HG03159 (cell line): ENCODE measurements at regions not wholly inside any gene's neighbourhood (a gene's known extent, or its start where the extent isn't known, plus 50 kb on each side); places are given as distances from the start of the nearest gene placed in this dataset.
"Not testable (repeated sequence)": the region's sequence is repeated elsewhere in the genome, so short reads cannot be mapped to it uniquely, and the experiment has no call there.

ENCODE experiments used
- ATAC-seq: cut with Tn5 transposase; IDR thresholded peaks from one replicate; pipeline ENCODE4 v1.9.1; 2021; ENCODE audit warnings: mild to moderate bottlenecking, moderate library complexity; ENCODE audit not compliant: unreplicated experiment

DNA sequence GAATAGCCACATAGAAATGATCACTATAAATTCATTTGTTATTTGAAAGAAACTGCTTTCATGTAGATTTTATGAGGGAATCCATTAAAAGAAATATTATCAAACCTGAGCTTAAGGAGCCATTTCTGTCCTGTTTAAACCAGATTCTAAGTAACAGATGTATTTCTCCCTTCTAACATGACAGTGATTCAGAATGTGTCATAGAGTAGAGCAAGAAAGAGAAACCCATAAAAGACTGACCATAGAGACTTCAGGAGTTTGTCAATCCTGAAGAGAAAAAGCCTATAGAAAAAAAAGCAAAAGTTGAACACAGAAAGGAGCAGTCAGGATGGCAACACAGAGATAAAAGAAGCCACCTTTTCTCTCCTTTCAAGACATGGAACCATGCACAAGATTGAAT lies 390.6 kb downstream of the PRIM2 start:
- ATAC-seq, result not testable (repeated sequence)

DNA sequence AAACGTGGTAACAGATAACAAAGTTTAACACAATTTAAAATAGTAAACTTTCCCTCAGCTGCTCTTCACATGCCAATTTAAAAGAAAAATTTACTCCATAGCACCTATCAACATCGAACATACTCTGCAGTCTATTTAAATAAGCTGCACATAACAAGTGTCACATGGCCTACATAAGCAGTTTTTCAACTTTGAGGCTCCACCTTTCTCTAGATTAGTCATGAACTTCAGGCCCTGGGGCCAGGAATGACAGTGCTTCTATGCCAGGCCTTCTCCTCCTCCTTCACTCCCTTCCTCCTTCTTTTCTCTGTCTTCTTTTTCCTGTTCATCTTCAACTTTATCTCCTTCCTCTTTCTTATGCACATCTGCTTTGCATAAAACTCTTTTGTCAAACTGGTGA lies 405.1 kb downstream of the PRIM2 start:
- ATAC-seq, result not testable (repeated sequence)

DNA sequence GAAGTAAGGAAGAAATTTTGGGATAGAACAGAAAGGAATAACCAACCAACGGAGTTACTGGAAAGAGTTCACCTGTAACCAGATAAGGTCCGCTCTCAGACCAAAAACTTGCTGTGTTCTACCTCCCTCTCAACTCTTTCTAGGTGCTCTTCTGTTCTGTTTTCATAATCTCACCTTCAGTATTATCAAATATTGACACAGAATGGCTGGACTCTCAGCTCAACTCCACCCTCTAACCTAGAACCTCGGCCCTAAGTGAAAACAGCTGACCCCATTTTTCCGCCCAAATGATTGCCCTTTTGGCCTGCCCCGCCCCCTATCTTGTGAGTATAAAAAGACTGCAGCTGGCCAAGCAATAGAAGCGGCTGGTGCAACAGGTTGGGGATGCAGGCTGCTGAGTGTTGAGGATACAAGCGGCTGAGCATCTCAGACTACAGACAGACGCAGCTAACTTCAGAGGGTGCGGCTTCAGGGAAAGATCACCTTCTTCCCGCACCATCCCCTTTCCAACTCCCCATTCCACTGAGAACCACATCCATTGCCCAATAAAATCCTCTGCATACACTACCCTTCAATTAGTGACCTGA lies 406.5 kb downstream of the PRIM2 start:
- not testable (repeated sequence) for ATAC-seq

GRCh38 chr6:57729407-57729806 lies 412.0 kb downstream of the PRIM2 start:
- ATAC-seq, result not testable (repeated sequence)

- not testable (repeated sequence) for ATAC-seq
Measured at GRCh38 chr6:57730726-57731125, 413.3 kb downstream of the PRIM2 start.

DNA sequence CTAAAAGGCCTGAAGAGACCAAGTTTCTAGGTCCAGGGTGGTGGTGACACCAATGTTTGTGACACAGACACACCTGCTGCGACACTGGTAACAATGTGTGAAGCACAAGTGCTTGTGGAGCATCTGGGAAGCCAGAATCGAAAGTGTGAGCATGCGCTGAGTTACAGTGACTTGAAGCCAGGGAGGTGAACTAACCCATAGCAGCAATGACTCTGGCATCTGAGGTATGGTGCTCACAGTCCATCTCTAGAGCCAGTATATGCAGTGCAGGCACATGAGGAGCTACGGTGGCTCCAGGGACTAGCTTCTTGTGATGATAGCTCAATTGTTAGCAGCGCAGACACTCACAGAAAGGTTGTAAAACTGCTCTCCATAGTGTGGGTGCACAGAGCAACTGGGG lies 430.3 kb downstream of the PRIM2 start:
- ATAC-seq, result not testable (repeated sequence)

DNA sequence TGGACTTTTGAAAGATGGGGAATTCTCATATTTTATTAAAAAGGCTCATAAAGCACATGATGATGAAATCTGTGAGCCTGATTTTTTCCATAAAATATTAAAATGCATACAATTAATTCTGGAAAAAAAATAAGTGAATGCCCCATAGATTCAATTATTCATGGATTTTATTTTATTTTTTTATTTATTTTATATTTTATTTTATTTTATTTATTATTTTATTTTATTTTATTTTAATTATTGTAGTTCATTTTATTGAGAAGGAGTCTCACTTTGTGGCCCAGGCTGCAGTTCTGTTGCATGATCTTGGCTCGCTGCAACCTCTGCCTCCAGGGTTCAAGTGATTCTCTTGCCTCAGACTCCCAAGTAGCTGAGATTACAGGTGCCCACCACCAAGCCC lies 442.4 kb downstream of the PRIM2 start:
- not testable (repeated sequence) for ATAC-seq

- ATAC-seq, result not testable (repeated sequence)
Measured at GRCh38 chr6:57792720-57793397, 475.4 kb downstream of the PRIM2 start.

GRCh38 chr6:57793398-57793762 lies 475.9 kb downstream of the PRIM2 start:
- ATAC-seq, result not testable (repeated sequence)

GRCh38 chr6:57799703-57800479 lies 482.5 kb downstream of the PRIM2 start:
- ATAC-seq, result not testable (repeated sequence)

GRCh38 chr6:57808581-57808980 lies 491.2 kb downstream of the PRIM2 start:
- not testable (repeated sequence) for ATAC-seq

- not testable (repeated sequence) for ATAC-seq
Measured at GRCh38 chr6:57809454-57809853, 492.0 kb downstream of the PRIM2 start.

GRCh38 chr6:57813271-57814075 lies 496.0 kb downstream of the PRIM2 start:
- not testable (repeated sequence) for ATAC-seq

DNA sequence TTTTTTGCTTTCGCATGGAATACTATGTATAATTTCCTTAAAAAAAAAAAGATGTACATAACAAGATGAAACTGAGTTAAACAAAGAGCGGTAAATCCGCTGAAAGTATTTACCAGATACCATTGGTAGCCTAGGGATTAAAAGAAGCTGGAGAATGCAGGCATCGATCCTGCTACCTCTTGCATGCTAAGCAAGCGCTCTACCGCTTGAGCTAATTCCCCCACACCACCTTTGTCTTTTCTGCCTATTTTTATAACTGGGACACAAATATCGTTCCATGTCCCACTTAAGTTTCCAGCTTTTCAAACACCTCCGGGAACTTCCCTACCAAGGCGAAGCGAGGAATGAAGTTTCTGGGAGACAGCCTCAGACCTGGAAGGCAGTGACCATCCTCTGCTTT lies 498.4 kb downstream of the PRIM2 start:
- ATAC-seq, result not testable (repeated sequence)

DNA sequence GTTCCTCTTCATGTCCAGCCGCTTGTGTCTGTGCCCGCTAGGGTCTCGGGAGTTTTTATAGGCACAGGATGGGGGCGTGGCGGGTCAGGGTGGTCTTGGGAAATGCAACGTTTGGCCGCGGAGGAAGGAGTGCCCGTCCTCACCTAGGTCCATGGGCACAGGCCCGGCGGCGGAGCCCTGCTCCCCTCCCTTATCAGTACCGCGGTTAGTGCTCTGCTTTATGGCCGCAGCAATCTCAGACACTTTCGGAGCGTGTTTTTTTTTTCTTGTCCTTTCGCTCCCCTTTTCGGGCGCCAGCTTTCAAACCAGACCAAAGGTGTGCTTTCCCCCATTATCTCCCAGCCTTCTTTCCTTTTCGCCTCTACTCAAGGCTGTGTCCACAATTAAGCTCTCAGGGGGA lies 503.9 kb downstream of the PRIM2 start:
- ATAC-seq, result not testable (repeated sequence)

DNA sequence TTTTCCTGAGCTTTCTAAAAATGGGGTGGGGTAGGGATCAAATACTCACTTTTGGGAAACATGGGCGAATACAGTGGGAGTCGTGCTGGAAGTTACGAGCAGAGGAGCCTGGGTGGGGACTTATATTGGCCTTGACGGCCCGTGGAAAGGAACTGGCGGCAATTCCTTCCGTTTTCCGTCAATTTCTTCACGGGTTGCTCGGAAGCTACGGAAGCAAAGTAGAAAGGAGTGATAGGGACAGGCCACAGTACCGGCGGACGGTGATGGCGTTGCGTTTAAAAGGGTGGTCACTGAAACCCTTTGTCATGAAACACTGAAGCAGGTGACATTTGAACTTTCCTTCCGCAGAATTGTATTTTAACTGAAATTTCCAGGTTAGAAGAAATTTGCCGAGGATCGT lies 505.0 kb downstream of the PRIM2 start:
- not testable (repeated sequence) for ATAC-seq

DNA sequence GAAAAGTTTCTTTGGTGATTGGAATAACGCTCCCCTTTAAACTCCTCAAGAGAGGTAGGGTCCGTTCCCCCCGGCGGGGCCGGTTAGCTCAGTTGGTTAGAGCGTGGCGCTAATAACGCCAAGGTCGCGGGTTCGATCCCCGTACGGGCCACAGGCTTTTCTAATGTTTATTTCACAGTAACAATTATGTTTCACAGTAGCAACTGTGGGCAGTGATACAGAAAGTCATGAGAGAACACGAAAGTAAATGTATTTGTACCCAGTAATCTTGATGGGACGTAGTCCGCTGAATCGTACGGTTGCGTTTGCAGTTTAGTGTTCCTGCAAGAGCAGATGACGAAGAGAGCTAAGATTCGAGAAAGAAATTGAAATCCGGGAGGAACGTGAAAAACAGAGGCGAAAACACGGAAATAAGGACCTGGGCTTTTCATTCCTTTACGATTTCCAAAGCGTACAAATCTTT lies 505.5 kb downstream of the PRIM2 start:
- ATAC-seq, result no peak

DNA sequence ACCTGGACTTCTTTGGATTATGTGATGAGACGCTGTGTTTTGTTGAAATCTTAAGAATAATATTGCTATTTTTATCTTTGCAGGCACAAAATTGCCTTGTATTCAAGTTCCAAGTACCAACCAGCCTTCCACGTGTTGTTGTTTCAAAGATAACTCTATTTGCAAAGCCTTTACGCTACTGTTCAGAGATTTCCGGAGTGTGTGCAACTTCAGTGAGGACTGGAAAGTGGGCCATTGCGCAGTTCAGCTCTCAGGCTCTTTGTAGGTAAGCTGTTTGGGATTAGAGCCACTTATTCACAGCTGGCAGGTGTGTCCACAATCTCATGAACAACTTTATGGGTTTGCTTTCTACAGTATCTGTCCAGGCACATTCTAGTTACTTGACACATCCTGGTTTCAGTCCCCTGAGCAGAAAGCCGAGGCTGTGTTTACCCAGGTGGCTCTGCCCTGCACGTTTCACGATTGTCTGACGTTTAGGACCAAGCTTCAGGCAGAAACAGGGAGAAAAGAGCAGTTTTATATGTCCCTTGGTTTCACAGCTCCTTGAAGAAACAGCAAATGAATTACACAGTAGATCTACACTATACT lies 520.3 kb downstream of the PRIM2 start:
- not testable (repeated sequence) for ATAC-seq

GRCh38 chr6:57841551-57841950 lies 524.1 kb downstream of the PRIM2 start:
- not testable (repeated sequence) for ATAC-seq

- not testable (repeated sequence) for ATAC-seq
Measured at GRCh38 chr6:57853745-57854407, 536.4 kb downstream of the PRIM2 start.
